DMS153 treated with DMSO at 0.1 percent for 48 hours (cell line): ENCODE measurements at regions not wholly inside any gene's neighbourhood (a gene's known extent, or its start where the extent isn't known, plus 50 kb on each side); places are given as distances from the start of the nearest gene placed in this dataset.
A peak's percentile ranks its signal among the peaks of the same experiment; 100 is the strongest.

Experiments
- DNase-seq: peaks from one replicate; lab custom pipeline; 2025; ENCODE audit not compliant: unreplicated experiment; lab: John Stamatoyannopoulos, UW

- peak; percentile 91 for DNase-seq
These were observed 535.6 kb downstream of the INSC start for GRCh38 chr11:15650105-15650938.

- DNase-seq = no peak
These were observed 536.3 kb downstream of the INSC start for GRCh38 chr11:15651033-15651432.

GRCh38 chr11:15651816-15652215 is 537.1 kb downstream of the INSC start:
- peak; percentile 71 for DNase-seq

- DNase-seq = no peak
These were observed 538.5 kb downstream of the INSC start for GRCh38 chr11:15653191-15653710.

GRCh38 chr11:15654451-15654850 is 539.7 kb downstream of the INSC start:
- DNase-seq = no peak

- DNase-seq = no peak
These were observed 540.8 kb downstream of the INSC start for GRCh38 chr11:15655552-15655951.

GRCh38 chr11:15657264-15657663 is 542.5 kb downstream of the INSC start:
- DNase-seq = no peak

- DNase-seq = no peak
These were observed 545.8 kb downstream of the INSC start for GRCh38 chr11:15660496-15660895.

GRCh38 chr11:15662285-15662684 is 547.6 kb downstream of the INSC start:
- no peak for DNase-seq

GRCh38 chr11:15663777-15664218 is 549.1 kb downstream of the INSC start:
- no peak for DNase-seq

- DNase-seq = no peak
These were observed 550.7 kb downstream of the INSC start for GRCh38 chr11:15665368-15665871.

GRCh38 chr11:15667127-15667725 is 552.5 kb downstream of the INSC start:
- DNase-seq = no peak

- no peak for DNase-seq
These were observed 554.0 kb downstream of the INSC start for GRCh38 chr11:15668718-15669117.

- peak; percentile 61 for DNase-seq
These were observed 555.9 kb downstream of the INSC start for GRCh38 chr11:15670520-15671070.

- DNase-seq = no peak
These were observed 556.5 kb downstream of the INSC start for GRCh38 chr11:15671216-15671615.

GRCh38 chr11:15672825-15673224 is 558.1 kb downstream of the INSC start:
- DNase-seq = no peak

GRCh38 chr11:15673408-15673831 is 558.7 kb downstream of the INSC start:
- DNase-seq = peak; percentile 33

GRCh38 chr11:15674756-15675155 is 560.0 kb downstream of the INSC start:
- DNase-seq = no peak

- DNase-seq = no peak
These were observed 561.0 kb downstream of the INSC start for GRCh38 chr11:15675683-15676082.

GRCh38 chr11:15677181-15677580 is 562.5 kb downstream of the INSC start:
- no peak for DNase-seq

- no peak for DNase-seq
These were observed 568.8 kb downstream of the INSC start for GRCh38 chr11:15683528-15683927.

- no peak for DNase-seq
These were observed 570.6 kb downstream of the INSC start for GRCh38 chr11:15685306-15685705.
